Fibroblast of the aortic adventitia (primary cell): ENCODE measurements at regions not wholly inside any gene's neighbourhood (a gene's known extent, or its start where the extent isn't known, plus 50 kb on each side); places are given as distances from the start of the nearest gene placed in this dataset.
A peak's percentile ranks its signal among the peaks of the same experiment; 100 is the strongest.

Source experiments
- DNase-seq: peaks from one replicate; pipeline ENCODE4 v3.0.0-alpha.2; 2010; ENCODE audit warnings: low read depth
- H3K4me3 ChIP-seq: 2 replicates; pipeline ENCODE4 v1.5.1; 2011; ENCODE audit warnings: low read depth, mild to moderate bottlenecking, control low read depth, low read length, moderate library complexity
- TF ChIP-seq, protein P1 (sequence below): IDR thresholded peaks from 2 replicates; pipeline ENCODE4 v1.5.1; 2011; ENCODE audit warnings: mild to moderate bottlenecking, low read length, control low read depth, inconsistent platforms; ENCODE audit not compliant: insufficient read depth

DNA sequence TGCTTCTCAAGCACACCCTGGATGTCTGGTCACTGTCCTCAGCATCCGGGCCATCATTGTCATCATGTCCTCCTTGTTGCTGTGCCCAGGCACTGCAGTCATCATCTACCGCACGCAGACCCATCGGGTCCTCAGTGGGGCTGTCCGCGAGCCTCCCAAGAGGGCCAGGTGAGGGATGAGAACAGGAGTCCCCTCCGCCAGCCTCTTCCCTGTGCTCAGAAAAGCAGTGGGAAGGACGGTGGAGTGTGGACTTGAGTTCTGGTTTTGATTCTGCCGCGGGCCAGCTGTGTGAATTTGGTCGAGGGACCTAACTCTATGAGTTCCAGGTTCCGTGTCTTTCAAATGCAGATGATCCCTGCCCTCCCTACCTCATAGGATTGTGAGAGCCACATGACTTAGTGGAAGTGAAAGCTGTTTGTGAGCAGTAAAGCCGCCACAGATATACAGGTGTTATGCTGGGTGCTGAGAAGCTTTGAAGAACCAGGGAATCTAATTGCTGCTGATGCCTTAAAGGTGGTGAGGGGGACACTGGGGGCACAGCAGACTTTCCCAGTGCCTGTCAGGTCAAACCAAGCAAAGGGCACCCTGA is 122.9 kb upstream of the RAP1B start:
- no peak overlapping the region for H3K4me3 ChIP-seq
- DNase-seq = no peak
- TF ChIP-seq, protein P1, sequence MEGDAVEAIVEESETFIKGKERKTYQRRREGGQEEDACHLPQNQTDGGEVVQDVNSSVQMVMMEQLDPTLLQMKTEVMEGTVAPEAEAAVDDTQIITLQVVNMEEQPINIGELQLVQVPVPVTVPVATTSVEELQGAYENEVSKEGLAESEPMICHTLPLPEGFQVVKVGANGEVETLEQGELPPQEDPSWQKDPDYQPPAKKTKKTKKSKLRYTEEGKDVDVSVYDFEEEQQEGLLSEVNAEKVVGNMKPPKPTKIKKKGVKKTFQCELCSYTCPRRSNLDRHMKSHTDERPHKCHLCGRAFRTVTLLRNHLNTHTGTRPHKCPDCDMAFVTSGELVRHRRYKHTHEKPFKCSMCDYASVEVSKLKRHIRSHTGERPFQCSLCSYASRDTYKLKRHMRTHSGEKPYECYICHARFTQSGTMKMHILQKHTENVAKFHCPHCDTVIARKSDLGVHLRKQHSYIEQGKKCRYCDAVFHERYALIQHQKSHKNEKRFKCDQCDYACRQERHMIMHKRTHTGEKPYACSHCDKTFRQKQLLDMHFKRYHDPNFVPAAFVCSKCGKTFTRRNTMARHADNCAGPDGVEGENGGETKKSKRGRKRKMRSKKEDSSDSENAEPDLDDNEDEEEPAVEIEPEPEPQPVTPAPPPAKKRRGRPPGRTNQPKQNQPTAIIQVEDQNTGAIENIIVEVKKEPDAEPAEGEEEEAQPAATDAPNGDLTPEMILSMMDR = no peak

DNA sequence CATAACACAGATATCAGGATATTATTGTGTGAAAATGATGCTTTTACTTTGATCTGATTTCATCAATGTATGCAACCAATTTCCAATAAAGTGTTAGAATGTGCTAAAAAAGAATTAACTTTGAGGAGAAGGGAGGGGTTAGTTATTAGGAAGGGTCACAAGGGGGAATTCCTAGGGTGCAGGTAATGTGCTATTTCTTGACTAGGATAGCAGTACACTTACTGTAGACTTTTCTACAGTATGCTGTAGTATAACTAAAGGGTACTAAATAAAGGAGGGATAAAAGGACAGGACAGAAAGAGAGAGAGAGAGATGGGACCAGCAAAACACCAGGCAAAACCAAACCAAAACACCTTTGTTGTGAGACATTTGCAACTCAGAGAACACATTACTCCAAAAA is 121.4 kb upstream of the RAP1B start:
- no peak for DNase-seq
- TF ChIP-seq, protein P1 = no peak
- H3K4me3 ChIP-seq = no peak overlapping the region

DNA sequence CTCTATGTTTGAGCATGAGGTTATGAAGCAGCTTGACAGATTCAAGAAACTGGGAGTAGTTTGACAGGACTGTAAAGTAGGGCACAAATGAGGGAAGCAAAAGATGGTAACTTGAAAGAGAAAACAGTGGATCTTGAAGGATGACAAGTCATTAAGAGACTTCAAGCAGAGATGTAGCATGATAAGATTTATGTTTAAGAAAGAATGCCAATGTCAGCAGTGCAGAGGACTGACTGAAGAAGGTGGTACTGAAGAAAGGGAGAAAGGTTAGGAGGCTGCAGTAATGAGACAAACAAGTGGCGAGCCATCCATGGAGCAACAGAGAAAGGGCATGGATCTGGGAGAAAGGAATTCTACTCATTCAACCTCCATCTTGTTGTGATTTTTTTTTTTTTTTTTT is 120.2 kb upstream of the RAP1B start:
- TF ChIP-seq, protein P1 = no peak
- DNase-seq = no peak
- H3K4me3 ChIP-seq = no peak overlapping the region

- no peak overlapping the region for H3K4me3 ChIP-seq
- DNase-seq = no peak
- TF ChIP-seq, protein P1 = no peak
Observed at GRCh38 chr12:68491204-68491960, 119.3 kb upstream of the RAP1B start.

GRCh38 chr12:68495336-68496070 is 115.2 kb upstream of the RAP1B start:
- TF ChIP-seq, protein P1 = no peak
- H3K4me3 ChIP-seq = no peak overlapping the region
- peak; percentile 69 for DNase-seq

DNA sequence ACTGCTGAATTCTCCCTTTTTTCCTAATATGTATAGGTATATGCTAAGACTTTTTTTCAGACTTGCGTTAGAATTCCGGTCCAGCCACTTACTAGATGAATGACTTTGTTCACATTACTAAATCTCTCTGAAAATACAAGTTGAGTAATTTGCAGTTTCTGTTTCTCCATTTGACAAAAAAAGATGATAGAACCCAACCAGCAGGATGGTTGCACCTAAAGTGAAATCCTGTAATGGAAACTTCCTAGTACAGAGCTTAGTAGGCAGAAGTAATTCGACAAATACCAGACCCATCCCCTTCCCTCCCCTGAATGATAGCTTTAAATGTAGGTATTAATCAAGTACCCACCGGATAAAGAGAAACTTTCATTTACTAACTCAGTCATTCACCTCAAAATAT is 113.6 kb upstream of the RAP1B start:
- TF ChIP-seq, protein P1 = no peak
- no peak for DNase-seq
- no peak overlapping the region for H3K4me3 ChIP-seq
